Cardiac fibroblast (primary cell): ENCODE measurements at regions not wholly inside any gene's neighbourhood (a gene's known extent, or its start where the extent isn't known, plus 50 kb on each side); places are given as distances from the start of the nearest gene placed in this dataset.
A peak's percentile ranks its signal among the peaks of the same experiment; 100 is the strongest.

Source experiments
- DNase-seq, 2 donors: peaks; one replicate each; pipeline versions ENCODE4 v3.0.0 to v3.0.0-alpha.2; 2010; ENCODE audit warnings: low read depth in 2 of 2
- H3K4me3 ChIP-seq, 2 donors: replicated peaks in 1 of 2; 1 replicate in 1 of 2; 2 replicates in 1 of 2; pipeline ENCODE4 v1.5.1; 2011; ENCODE audit warnings: low read depth in 2 of 2, low read length in 2 of 2, mild to moderate bottlenecking in 2 of 2, moderate library complexity in 1 of 2
- TF ChIP-seq, protein P1 (sequence below): IDR thresholded peaks from one replicate; pipeline ENCODE4 v1.5.1; 2011; ENCODE audit warnings: low read depth, mild to moderate bottlenecking, low read length, inconsistent platforms

GRCh38 chr15:95168951-95169431 lies 937.6 kb downstream of the MCTP2 start:
- TF ChIP-seq, protein P1, sequence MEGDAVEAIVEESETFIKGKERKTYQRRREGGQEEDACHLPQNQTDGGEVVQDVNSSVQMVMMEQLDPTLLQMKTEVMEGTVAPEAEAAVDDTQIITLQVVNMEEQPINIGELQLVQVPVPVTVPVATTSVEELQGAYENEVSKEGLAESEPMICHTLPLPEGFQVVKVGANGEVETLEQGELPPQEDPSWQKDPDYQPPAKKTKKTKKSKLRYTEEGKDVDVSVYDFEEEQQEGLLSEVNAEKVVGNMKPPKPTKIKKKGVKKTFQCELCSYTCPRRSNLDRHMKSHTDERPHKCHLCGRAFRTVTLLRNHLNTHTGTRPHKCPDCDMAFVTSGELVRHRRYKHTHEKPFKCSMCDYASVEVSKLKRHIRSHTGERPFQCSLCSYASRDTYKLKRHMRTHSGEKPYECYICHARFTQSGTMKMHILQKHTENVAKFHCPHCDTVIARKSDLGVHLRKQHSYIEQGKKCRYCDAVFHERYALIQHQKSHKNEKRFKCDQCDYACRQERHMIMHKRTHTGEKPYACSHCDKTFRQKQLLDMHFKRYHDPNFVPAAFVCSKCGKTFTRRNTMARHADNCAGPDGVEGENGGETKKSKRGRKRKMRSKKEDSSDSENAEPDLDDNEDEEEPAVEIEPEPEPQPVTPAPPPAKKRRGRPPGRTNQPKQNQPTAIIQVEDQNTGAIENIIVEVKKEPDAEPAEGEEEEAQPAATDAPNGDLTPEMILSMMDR: no peak
- H3K4me3 ChIP-seq: no peak overlapping the region
- no peak for DNase-seq

DNA sequence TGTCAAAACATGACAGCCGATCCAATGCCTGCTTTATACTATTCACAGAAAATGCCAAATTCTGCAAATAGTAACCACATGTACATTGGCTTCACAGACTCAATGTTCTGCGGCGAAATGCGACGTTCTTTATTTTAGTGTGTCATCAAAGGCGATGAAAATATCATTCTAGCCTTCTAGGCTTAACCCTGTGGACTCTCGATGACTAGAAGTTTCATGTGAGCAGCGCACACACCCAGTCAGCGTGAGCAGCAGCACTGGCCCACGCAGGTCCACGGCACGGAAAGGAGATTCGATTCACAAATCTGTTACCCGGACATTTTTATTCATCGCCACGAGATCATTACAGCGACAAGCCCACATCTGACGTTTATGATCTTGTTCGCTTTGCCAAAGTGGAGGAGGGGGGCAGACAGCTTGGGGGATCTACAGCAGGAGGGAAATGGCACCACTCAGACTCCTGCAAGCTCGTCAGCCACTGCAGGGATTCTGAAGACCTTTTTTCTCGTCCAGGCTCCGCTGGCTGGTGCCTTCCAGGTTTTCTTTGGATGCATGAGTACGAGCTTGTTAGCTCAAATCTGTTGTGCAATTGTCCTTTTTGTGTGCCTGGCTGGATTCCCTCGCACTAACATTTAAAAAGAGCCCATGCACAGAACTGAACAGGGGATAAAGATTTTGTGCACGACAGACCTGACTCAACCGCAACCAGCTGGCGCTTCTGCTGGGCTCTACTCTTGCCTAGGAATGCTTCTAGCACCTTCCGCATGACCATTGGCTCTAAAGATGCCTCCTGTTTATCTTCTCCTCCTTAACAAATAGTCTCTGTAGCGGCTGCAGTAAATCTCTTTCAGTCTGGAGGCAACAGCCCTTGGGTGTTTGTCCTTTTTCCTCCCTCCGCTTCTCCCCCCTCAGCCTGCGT lies 938.4 kb downstream of the MCTP2 start:
- peak in 1 of 2 donors; percentile 30 for DNase-seq
- TF ChIP-seq, protein P1: no peak
- no peak overlapping the region for H3K4me3 ChIP-seq

DNA sequence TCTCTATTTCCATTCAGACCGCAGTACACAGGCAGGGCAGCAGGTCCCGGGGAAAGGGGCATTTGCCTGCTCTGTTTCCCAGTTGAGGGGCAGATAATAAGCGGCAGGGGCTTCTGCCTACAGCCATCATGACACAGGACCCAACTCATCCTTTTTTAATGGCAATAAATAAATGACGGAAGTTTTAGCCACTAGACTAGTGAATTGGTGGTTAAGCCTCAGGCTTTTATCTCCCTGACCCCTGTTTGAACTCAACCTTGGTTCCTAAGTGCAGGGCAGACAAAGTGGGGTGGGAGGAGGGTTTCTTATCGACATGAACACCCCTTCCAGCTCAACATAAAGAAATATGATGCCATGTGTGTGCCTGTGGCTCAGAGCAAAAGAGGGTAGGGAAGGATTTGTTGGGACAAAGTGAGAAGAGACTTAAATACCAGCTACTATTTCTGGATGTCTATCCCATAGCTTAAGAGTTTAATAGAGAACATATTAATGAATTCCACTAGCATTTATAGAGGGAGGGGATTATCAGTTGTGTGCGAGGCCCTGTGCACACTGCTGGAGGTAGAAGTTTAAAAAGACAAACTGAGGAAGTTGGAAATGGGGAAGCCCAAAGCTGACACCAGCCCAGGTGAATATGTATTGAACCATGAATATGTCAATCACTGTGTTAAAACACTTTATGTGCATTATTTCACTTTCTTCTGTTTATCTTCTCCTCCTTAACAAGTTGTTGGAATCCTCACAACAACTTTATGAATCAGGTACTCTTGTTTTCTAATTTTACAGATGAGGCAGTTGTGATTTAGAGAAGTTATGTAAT lies 939.4 kb downstream of the MCTP2 start:
- no peak overlapping the region for H3K4me3 ChIP-seq
- DNase-seq: no peak
- TF ChIP-seq, protein P1: no peak

GRCh38 chr15:95171564-95171963 lies 940.2 kb downstream of the MCTP2 start:
- H3K4me3 ChIP-seq: no peak overlapping the region
- TF ChIP-seq, protein P1: no peak
- no peak for DNase-seq

DNA sequence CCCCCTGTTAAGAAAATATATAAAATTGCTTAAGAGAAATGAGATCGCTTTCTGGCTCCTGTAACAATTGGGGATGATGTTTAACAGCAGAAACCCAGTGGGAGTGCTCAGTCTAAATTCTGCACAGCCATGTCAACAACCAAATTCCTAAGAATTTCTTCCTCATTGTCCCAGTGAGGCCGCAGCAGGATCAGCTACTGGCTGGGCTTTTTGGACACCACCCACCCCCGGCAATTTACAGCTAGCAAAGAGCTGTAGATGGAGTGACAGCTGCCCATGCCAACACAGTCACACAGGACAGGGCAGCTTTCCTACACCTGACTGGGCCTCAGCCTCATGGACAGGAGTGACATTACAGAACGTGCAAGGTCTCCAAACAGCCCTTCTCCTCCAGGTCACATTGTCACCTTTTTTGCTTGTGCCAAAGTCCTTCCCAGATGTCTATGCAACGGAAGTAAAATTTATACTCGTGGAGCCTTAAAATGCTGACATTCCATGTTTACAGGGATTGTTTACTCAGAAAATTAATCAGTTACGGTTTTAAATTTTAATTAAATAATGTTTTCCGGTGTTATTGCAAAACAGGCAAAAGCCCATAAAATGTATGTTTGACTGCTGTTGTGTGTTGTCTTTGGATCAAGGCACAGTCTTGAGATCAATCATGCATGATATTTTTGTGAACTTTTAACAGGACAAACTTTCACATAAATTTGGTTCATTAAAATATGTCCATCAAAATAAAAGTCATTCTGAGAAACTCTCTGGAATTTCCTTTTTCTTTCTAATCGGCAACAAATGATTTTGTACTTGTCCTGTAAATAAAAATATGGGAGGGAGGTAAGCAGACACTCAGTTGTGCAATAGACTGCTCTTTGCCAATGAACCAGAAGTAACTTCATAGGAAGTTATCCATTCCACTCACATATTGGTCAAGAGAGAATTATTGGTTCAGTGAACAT lies 943.2 kb downstream of the MCTP2 start:
- peak; percentile 68 to 72 for DNase-seq
- no peak overlapping the region for H3K4me3 ChIP-seq
- TF ChIP-seq, protein P1: no peak

DNA sequence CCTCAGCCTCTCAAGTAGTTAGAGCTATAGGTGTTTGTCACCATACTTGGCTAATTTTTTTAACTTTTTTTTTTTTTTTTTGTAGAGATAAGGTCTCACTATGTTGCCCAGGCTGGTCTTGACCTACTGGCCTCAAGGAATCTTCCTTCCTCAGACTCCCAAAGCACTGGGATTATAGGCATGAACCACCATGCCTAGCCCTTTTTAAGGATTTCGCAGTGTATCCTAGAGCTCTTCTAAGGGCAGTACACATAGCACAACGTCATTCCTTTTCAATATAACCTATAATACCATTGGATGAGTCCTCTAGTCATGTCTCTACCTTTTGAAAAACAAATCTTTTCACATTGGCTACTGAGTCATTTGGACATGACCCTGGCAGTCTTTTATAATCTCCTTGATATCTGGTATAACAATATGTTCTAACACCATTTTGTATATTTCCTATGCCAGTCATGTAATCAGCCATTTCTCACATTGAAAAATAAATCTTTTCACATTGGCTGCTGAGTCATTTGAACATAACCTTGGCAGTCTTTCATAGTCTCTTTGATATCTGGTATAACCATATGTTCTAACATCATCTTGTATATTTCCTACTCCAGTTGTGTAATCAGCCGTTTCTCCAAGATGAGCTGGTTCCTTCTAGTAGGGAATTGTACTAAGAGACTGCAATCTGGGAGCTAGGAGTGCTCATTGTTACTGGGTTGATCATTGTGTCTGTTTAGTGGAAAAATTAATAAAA lies 944.7 kb downstream of the MCTP2 start:
- no peak overlapping the region for H3K4me3 ChIP-seq
- TF ChIP-seq, protein P1: no peak
- DNase-seq: peak; percentile 87
